H1 (cell line): ENCODE measurements at regions not wholly inside any gene's neighbourhood (a gene's known extent, or its start where the extent isn't known, plus 50 kb on each side); places are given as distances from the start of the nearest gene placed in this dataset.

ENCODE experiments used
- CBX8 ChIP-seq: fragments of 300-800, 300-1000 bp; sonication (generic); IDR thresholded peaks from 2 replicates; pipeline ENCODE4 v1.7.1; 2016; ENCODE audit warnings: low read depth, low read length, borderline replicate concordance

- no peak for TF ChIP-seq CBX8
Measured at GRCh38 chr1:110749960-110750359, 75.2 kb upstream of the KCNA3 start (continued).
